DOHH2 (cell line): ENCODE measurements at regions not wholly inside any gene's neighbourhood (a gene's known extent, or its start where the extent isn't known, plus 50 kb on each side); places are given as distances from the start of the nearest gene placed in this dataset.

Experiments
- H3F3A ChIP-seq: fragments of 200-600 bp; sonication (generic), shearing (Covaris generic); 2 replicates; pipeline ENCODE4 v1.6.0; 2016; ENCODE audit warnings: antibody characterized with exemption, mild to moderate bottlenecking; ENCODE audit not compliant: control insufficient read depth, insufficient read depth
- H3K27ac ChIP-seq: fragments of 200-600 bp; sonication (generic); 2 replicates; pipeline ENCODE4 v1.5.1; 2014; ENCODE audit warnings: low read depth, mild to moderate bottlenecking, low read length, moderate library complexity
- H3K27me3 ChIP-seq: fragments of 200-600 bp; sonication (generic); 2 replicates; pipeline ENCODE4 v1.6.1; 2014; ENCODE audit warnings: mild to moderate bottlenecking, low read length, mixed read lengths; ENCODE audit not compliant: control insufficient read depth
- H3K36me3 ChIP-seq: fragments of 200-600 bp; sonication (generic); 2 replicates; pipeline ENCODE4 v1.6.1; 2014; ENCODE audit warnings: mild to moderate bottlenecking, low read length, moderate library complexity, mixed read lengths; ENCODE audit not compliant: control insufficient read depth
- H3K4me1 ChIP-seq: fragments of 200-600 bp; sonication (generic); 2 replicates; pipeline ENCODE4 v1.6.1; 2014; ENCODE audit warnings: mild to moderate bottlenecking, low read length, mixed read lengths; ENCODE audit not compliant: control insufficient read depth
- H3K4me2 ChIP-seq: fragments of 200-600 bp; sonication (generic); 2 replicates; pipeline ENCODE4 v1.6.0; 2014; ENCODE audit warnings: mild to moderate bottlenecking, low read length, moderate library complexity
- H3K4me3 ChIP-seq: fragments of 200-600 bp; sonication (generic); 2 replicates; pipeline ENCODE4 v1.5.1; 2014; ENCODE audit warnings: mild to moderate bottlenecking, low read length, mixed read lengths
- H3K79me2 ChIP-seq: fragments of 200-600 bp; sonication (generic); 2 replicates; pipeline ENCODE4 v1.6.1; 2014; ENCODE audit warnings: mild to moderate bottlenecking, low read length, mixed read lengths; ENCODE audit not compliant: control insufficient read depth
- H3K9me2 ChIP-seq: fragments of 200-600 bp; sonication (generic); replicated peaks from 2 replicates; pipeline ENCODE4 v1.6.1; 2014; ENCODE audit warnings: mild to moderate bottlenecking, low read length, mixed read lengths; ENCODE audit not compliant: control insufficient read depth
- H3K9me3 ChIP-seq: fragments of 200-600 bp; sonication (generic); 2 replicates; pipeline ENCODE4 v1.6.1; 2014; ENCODE audit warnings: antibody characterized with exemption, low read length, mixed read lengths; ENCODE audit not compliant: control insufficient read depth, insufficient read depth
- H4K20me1 ChIP-seq: fragments of 200-600 bp; sonication (generic); 2 replicates; pipeline ENCODE4 v1.6.0; 2014; ENCODE audit warnings: low read depth, mild to moderate bottlenecking, antibody characterized with exemption, low read length, moderate library complexity; ENCODE audit not compliant: control insufficient read depth, insufficient read depth
- EZH2phosphoT487 ChIP-seq: fragments of 200-600 bp; sonication (generic); IDR thresholded peaks from 2 replicates; pipeline ENCODE4 v1.6.1; 2017; ENCODE audit warnings: borderline replicate concordance, mild to moderate bottlenecking, antibody characterized with exemption, low read length, moderate library complexity, mixed read lengths
- TF ChIP-seq, protein P1 (sequence below): fragments of 200-600 bp; sonication (generic); IDR thresholded peaks from one replicate; pipeline ENCODE4 v1.5.1; 2014; ENCODE audit warnings: antibody characterized with exemption, mild to moderate bottlenecking, low read depth, low read length; ENCODE audit not compliant: poor library complexity, severe bottlenecking

DNA sequence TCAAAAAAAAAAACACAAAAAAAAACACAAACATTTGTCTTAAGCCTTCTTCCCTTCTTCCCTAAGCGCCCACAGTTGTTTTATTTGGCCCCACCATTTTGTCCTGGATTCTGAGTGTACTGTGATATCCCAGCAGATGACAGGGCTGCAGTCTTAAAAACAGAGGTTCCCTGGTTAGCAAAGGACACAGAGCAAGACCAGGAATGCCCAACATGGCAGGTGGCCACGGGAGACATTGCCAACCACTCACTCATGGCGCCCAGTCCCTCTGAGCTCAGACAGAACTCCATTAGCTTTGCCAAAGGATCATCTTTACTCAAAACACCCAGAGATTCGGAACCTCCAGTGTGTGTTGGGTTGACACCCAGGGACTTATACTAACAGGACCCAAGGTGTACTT lies 249.3 kb downstream of the MRTFB start:
- Histone ChIP-seq H3K79me2 (no peaks in the 10 kb centered on the region), H3F3A (no peaks in the 10 kb centered on the region), H3K36me3 (no peaks in the 10 kb centered on the region), H3K4me1 (no peaks in the 10 kb centered on the region), H3K4me3 (no peak overlapping the region), H3K27me3 (no peaks in the 10 kb centered on the region), H4K20me1 (no peaks in the 10 kb centered on the region; the same call in 1 of the 2 replicates), H3K9me2 (no peaks in the 10 kb centered on the region), H3K27ac (no peak overlapping the region), H3K4me2 (no peak overlapping the region), H3K9me3 (no peaks in the 10 kb centered on the region)
- TF ChIP-seq, protein P1, sequence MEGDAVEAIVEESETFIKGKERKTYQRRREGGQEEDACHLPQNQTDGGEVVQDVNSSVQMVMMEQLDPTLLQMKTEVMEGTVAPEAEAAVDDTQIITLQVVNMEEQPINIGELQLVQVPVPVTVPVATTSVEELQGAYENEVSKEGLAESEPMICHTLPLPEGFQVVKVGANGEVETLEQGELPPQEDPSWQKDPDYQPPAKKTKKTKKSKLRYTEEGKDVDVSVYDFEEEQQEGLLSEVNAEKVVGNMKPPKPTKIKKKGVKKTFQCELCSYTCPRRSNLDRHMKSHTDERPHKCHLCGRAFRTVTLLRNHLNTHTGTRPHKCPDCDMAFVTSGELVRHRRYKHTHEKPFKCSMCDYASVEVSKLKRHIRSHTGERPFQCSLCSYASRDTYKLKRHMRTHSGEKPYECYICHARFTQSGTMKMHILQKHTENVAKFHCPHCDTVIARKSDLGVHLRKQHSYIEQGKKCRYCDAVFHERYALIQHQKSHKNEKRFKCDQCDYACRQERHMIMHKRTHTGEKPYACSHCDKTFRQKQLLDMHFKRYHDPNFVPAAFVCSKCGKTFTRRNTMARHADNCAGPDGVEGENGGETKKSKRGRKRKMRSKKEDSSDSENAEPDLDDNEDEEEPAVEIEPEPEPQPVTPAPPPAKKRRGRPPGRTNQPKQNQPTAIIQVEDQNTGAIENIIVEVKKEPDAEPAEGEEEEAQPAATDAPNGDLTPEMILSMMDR, result no peak
- TF ChIP-seq EZH2phosphoT487, result no peak
